ENCODE measurements at regions not wholly inside any gene's neighbourhood (a gene's known extent, or its start where the extent isn't known, plus 50 kb on each side); places are given as distances from the start of the nearest gene placed in this dataset.

DNA sequence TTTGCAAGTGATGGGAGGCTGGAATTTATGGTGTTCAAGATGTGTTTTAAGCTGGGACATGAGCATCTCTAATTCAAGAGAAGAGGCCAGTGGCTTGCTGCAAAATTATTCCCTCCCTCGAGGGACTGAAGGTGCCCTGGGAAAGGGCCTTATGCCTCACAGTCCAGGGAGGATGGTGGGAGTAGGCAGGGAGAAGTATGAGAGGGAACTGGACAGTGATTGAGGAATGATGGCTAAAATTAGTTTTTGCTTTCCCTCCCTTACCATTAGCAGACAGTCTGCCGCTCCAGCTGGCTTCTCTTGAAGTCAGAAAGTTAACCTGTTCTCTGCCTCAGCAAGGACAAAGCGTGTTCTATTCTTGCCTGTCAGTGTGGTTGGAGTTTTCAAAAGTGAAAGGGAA is 139.8 kb upstream of the SEMA6D start:
- TF ChIP-seq, protein P1, sequence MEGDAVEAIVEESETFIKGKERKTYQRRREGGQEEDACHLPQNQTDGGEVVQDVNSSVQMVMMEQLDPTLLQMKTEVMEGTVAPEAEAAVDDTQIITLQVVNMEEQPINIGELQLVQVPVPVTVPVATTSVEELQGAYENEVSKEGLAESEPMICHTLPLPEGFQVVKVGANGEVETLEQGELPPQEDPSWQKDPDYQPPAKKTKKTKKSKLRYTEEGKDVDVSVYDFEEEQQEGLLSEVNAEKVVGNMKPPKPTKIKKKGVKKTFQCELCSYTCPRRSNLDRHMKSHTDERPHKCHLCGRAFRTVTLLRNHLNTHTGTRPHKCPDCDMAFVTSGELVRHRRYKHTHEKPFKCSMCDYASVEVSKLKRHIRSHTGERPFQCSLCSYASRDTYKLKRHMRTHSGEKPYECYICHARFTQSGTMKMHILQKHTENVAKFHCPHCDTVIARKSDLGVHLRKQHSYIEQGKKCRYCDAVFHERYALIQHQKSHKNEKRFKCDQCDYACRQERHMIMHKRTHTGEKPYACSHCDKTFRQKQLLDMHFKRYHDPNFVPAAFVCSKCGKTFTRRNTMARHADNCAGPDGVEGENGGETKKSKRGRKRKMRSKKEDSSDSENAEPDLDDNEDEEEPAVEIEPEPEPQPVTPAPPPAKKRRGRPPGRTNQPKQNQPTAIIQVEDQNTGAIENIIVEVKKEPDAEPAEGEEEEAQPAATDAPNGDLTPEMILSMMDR (IDR thresholded peaks at IDR 0.05; ENCODE audit: low read length) = no peak
- TF ChIP-seq EZH2phosphoT487 (IDR thresholded peaks at IDR 0.05; ENCODE audit: low read length) (no peak), EZH2 (optimal IDR thresholded peaks at IDR 0.05; ENCODE audit: low read depth, low read length) (no peak)

Data from MM.1S (cell line).